Fibroblast of upper back skin (primary cell): ENCODE measurements at regions not wholly inside any gene's neighbourhood (a gene's known extent, or its start where the extent isn't known, plus 50 kb on each side); places are given as distances from the start of the nearest gene placed in this dataset.

Experiments
- DNase-seq: peaks from one replicate; pipeline ENCODE4 v3.0.0-alpha.2; 2013

DNA sequence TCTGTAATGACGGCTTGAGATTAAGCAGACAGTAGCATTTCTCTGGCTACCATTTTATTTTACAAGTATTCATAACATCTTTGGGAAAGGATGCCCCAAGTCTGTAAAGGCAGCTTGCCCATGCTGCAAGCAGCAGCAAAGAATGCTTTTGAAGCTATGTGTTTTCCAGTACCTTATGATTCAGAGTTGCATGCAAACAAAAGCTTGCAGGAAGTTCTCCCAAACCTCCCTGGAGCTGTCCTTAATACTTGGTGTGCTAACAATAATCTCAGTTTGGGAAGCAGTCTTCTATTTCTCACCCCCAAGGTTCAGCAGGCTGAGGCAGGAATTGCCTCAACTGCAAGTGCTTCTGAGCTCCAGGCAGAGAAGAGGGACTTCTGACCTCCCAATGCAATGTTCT lies 60.8 kb downstream of the CCNA1 start:
- DNase-seq: no peak

DNA sequence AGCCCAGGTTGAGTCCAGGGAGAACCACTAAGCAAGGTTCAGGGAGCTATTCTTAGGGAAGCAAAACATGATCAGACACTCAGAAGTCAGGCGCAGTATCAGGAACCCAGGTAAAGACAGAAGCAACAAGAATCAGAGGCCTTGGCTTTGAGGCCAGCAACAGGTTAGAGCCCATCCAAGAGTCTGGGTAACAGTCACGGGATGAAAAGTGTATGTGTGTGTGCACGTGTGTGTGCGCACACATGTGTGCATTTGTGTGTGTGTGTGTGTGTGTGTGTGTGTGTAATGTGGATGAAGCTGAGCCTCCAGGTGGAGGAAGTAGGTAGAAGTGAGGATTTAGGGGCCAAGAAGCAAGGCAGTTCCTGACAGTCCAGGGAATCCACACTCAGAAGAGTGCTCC lies 63.1 kb downstream of the CCNA1 start:
- no peak for DNase-seq

DNA sequence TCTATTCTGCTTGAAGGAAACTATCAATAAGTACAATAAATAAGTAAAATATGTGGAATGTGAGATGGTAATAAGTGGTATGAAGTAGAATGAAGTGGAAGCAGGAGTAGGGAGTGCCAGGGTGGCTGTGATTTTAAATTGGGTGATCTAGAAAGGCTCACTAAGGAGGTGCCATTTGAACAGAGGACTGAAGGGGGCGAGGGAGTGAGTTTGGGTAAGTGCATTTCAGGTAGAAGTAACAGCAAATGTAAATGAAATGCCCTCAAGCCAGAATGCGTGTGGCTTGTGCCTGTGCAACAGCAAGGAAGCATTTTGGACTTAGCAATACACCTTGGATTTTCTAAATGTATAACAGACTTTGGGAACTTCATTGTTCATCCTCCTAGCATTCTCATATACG lies 77.1 kb downstream of the CCNA1 start:
- DNase-seq: no peak

DNA sequence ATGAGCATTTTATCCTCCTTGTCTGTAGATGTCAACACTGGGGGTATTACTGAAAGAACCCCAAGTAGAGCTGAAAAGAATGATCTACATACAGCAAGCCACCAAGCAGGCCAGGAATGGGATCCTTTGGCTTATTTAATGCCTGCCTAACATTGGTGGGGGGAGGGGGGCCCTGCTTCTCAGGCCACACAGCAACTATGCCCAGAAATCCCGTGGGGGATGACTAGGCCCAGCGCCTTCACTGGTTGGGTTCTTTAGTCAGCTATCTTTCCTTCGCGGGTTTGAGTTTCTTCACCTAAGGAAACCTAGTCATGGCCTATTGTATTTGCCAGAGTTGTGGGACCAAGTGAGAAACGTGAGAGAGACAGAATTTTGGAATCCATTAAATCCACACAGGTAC lies 80.5 kb downstream of the CCNA1 start:
- DNase-seq: peak; percentile 18

DNA sequence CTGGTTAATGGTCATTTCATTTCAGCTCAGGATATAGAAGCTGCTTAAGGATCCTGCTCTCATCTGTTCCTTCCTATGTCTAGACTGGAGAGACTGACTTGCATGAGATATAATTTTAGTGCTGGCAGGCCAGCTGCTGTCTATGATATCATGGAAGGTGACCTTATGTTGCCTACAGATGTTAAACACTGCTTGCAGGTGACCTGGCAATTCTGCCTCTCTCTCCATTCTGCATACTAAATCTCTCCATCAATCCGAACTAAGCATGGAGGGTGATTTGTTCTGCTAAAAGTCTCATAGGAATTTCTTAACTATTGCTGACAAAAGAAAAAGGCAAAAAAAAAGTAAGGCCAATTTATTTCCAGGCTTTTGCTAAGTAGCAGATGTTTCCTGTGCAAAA lies 81.0 kb downstream of the CCNA1 start:
- DNase-seq: no peak

DNA sequence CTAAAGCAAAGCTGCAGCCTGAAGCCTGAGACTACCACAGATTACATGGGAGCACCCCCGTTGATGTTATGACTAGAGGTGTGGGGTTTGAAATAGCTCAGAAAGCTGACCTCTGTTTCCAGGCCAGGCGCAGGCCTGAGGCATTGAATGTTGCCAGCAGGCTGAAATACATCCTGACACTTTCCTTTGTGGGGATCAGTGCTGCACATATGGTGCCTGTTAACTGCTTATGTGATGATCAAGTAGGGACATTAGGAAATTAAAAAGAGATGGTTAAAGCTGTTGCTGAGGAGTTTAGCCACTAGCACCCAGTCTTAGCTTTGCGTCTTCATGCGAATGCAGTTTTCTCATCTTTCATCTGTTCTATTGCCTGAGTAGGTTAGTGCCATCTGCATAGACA lies 83.2 kb downstream of the CCNA1 start:
- DNase-seq: no peak

DNA sequence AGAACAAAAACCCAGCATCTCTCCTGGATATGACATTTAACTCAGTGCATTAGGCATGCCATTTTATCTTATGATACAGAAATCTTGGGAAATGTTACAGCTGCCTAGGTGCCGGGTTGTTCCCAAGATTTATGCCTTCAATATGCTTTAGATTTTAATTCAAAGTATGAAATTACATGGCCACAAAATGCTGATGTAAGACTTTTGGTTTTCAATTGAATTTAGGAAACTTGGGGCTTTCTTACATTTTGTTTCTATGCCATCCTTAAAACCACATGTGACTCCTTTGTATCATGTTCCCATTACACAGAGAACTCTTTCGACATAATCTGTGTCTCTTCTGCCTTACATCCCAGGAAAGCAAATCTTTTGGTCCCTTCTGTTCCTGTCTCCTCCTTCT lies 83.9 kb downstream of the CCNA1 start:
- DNase-seq: no peak

DNA sequence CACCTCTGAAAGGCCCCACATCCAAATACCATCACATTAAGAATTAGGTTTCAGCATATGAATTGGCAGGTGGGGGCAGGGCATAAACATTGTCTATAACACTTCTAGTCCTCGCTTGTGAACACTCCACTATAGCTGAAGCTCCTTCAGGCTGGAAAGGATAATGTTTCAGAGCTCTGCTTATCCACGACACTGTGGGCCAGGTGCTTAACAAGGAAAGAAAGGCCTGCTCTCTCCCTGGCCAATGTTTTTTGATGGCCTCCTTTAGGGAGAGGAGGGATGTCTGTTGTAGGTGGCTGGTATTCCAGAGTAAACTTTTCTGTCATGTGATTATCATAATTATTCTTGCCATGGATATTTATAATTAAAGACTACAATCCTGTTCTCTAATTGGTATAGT lies 86.4 kb downstream of the CCNA1 start:
- DNase-seq: no peak

DNA sequence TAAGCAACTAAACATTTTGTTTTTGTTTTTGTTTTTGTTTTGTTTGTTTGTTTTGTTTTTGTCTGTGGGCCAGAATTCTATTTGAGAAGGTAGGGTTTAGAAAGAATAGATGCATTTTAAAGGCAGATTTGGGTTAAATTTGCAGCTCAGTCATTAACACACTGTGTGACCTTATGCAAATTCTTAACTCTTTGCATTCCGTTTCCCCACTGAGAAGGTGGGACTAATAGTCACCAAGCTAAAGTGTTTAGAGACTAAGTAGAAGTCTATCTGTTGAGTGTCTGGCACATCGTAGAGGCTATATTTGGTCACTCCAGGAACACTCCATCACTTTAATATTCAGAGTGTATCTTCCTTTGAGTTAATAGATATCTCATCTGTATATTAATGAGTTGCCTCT lies 87.1 kb downstream of the CCNA1 start:
- no peak for DNase-seq

DNA sequence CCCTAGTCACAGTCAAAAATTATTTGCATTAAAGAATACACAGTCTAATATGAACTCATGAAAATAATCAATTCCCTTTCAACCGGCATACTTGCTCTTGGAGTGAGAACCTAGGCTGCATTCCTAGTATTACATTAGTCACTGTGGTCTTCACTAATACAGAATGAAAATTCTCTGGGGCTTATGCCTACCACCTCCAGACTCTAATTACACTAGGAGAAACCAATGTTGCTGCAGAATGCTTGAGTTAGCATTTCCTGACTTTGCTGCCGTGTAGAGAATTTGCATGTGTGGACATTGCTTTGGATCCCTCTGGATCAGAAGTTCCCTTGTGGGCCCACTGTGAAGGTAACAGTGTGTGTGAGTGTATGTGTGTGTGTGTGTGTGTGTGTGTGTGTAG lies 87.8 kb downstream of the CCNA1 start:
- peak; percentile 27 for DNase-seq

DNA sequence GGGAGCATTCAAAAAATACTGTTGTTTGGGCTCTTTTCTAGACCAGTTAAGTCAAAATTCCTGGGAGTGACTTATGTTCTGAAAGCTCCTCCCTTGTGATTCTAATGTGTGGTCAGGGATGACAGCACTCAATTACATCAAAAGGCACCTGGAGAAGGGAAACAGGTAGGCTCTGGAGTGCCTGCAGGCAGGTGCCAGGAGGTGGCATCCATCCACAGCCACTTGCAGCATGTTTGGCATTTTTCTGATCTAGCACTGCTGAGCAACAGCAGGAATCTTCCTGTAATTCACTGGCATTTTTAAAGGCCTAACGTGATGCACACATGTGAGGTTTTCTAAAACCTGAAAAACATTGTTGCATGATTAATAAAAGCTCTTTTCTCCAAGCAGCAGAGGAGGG lies 94.6 kb downstream of the CCNA1 start:
- no peak for DNase-seq

DNA sequence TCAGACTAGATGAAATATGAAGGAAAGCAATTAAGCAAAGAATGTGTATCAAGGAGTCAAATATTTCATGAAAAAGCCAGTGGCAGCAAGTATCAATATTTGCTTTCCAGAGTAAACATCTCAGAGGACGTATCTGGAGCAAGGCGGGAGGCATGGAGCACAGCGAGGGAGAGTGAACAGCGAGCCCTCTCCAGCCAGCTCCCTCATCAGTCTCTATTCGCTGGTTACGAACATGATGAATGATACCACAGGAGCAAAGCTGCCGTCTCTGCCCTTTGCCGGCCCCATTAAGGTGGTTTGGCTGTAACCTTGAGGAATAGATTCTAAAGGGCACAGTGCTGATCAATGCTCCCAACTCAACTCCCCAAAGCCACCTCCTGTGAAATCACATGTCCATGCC lies 95.8 kb downstream of the CCNA1 start:
- no peak for DNase-seq

DNA sequence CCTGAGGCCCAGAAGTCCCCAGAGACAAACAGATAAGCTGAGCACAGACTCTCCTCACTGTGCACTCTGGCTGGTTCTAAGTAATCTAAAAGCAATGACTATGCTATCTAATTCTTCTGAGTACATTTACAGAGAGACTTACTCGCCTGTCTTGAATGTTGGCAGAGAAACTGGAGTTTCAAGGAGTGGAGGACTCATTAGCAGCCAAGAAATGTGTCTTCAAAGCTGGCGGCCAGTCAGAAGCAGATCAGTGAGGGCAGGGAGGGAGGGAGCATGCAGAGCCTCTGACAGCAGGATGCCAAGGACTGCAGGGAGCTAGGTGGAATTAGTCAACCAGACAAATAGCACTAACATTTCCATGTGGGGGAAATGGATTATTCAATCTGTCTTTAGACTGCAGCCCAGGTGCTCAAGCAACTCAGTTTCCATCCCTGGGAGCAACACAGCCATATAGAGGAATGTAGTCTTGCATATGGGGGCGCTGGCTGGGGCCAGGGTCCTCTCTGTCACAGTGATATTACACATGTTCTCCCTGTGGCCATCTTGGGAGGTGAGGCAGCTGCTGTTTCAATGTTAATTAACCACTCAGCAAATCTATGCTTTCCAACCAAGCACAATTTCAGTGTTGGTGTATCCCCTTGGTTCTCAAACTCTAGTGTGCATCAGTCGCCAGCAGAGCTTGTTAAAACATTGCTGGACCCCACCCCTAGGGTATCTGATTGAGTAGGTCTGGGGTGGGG lies 97.9 kb downstream of the CCNA1 start:
- peak; percentile 90 for DNase-seq

DNA sequence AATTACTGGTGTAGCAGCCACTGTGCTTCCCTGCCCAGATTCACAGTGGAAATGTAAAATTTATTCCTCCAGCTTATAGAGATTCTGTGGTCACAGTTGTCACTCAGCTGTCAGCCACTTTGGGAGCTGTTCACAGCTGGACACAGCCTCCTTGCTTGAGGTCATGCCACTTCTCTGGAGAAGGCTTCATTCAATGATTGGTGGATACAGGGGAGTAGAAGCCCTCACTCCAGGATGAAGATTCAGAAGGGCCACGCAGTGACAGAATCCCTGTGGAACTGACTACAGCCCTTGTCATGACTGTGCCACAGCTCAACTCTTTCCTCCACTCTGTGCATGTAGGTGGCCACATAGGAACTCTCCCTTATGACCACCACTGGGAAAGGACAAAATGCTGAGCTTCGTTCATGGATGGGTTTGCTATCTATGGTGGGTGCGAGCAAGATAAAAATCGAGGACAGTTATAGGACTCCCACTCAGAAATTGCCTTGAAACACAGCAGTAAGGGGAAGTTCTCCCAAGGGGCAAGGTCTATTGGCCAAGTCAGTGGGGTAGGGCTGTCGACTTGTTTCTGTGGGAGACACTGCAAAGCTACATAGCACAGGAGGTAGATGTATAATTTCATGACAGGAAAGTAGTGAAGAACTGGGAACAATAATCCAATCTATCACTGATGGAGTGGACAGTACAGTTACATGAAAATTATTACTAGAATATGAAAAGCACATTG lies 98.7 kb downstream of the CCNA1 start:
- no peak for DNase-seq

DNA sequence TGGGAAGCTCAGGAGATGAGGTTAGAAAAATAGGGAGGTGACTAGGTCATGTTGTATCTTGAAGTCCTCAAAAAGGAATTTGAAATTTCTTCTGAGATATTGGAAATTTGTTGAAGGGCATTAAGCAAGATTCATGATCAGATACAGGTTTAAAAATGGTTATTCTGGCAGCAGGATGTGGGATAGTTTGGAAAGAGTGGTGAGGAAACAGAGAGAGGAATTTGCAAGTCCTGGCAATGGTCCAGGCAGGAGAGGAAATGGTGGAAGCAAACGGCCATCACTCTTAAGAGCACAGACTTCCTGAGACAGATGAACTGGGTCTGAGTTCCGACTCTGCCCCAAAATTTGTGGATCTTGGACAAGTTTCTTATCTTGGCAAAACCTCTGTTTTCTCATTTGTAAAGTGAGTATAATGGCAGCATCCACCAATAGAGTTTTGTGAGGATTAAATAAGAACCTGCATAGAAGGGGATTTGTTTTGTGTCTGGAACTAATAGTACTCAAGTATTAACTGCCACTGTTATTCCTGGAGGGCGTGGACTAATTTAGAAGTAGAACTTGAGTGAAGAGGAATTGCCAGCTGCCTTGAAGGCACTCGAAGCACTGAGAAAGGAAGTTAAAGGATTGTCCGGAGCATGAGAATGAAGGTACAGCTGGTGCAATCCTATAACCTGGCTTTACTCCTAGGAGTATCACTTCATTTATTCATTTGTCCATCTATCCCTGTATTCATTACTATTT lies 99.6 kb downstream of the CCNA1 start:
- peak; percentile 89 for DNase-seq

DNA sequence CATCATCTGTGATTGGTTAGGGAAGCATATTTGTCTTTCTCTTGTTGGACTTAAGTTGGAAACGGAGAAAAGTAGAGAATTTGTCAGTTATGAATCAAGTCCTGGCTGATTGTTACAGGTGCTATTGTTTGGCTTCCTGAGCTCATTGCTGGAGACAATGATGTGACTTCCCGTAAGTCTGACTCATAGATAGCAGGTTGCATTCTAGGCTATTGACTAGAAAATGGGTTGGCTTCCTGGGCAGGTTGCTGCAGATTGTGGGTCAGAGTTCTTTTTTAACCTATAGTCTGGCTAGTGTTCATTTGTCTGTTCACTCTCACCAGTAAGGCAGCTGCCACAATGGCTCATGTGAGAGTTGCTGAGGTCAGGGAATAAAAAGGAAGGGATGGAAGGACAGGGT lies 101.5 kb downstream of the CCNA1 start:
- DNase-seq: no peak

DNA sequence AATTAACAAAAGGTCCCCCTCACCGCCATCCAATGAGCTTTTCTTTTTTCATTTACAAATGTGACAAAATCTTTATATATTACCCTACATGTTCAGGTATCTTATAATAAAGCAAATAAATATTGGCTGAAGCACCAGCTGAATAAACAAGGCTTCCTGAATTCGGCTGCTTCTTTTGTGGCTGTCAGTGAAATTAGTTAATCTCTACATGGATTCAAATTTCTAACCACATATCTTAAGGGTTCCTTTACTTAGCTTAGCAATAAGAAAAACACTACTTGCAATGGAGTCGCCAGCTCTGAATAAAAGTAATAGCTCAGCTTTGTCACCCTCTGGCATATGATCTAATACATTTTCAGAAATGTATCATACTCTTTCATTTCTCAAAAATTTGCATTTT lies 104.3 kb downstream of the CCNA1 start:
- DNase-seq: peak; percentile 44

DNA sequence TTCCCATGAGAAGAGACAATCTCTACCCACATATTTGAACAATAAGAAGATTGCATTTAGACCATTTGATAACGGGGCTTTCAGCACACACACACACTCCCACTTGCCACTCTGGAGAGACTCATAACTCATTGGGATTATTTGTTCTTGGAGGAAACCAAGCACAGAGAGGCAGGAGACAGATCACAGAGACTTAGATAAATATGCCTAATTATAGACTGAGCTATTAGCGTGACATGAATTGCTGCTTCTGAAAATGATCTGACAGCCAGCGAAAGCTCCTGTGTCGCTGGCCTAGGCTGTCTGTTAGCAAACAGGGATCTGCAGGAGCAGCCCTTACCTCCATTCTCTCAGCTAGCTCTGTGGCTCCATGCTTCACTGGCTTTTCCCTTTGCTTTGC lies 111.4 kb downstream of the CCNA1 start:
- DNase-seq: no peak

DNA sequence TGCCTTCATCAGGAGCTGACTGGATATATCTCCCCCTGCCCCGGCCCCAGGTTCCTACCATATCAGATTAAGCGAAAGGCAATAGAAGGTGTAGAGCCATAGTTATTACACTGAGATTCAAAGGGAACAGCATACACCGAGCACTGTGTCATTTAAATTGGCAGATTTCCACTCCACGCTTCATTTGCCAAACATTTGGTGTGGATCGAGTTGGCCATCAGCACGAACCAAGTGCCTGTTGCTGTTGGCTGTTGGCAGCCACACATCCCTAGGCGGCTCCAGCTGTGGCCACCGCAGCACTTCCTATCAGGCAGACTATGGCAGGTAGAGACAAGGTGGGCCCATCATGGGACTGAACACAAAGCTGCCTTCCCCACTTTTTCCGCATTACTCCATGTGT lies 115.8 kb downstream of the CCNA1 start:
- no peak for DNase-seq

DNA sequence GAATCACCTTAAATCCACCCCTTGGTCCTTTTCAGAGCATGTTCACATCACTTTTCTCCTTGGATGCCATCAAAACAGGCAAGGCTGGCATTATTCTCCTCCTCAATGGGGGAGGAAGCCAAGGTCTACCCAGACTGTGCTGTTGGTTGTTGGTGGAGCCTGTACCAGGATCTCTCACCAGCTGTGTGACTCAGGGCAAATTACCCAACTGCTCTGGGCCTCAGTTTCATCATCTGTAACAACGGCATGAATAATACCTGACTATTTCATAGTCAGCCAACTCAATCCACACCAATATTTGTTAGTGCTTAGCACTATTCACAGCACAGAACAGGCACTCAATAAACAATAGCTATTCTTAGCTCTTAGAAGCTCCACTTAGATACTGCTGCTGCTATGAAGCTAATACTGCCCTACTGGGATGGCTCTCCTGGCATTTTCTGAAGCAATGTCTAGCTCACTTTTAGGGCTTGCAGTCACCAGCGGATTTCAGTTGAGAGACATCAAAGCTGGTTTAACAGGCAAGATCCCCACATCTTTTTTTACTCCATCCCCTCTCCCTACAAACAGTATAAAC lies 116.9 kb downstream of the CCNA1 start:
- no peak for DNase-seq

DNA sequence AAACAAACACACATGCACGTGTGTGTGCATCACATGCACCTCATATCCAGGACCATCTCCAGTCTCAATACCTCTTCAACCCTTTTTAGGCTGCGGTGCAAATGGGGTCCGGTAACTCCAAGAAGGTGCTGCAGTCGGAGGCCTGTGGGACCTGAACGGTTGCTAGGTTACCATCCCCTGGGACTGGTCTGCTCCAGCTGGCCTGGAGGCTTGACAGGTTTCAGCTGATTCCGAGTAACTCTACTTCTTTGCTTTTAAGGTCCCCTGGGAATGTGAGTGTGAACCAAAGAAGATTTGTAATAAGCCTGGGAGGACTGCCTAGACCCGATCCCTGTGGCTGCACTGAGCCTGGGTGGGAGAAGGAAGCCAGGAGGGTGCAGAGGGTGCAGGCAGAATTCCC lies 117.5 kb downstream of the CCNA1 start:
- no peak for DNase-seq

DNA sequence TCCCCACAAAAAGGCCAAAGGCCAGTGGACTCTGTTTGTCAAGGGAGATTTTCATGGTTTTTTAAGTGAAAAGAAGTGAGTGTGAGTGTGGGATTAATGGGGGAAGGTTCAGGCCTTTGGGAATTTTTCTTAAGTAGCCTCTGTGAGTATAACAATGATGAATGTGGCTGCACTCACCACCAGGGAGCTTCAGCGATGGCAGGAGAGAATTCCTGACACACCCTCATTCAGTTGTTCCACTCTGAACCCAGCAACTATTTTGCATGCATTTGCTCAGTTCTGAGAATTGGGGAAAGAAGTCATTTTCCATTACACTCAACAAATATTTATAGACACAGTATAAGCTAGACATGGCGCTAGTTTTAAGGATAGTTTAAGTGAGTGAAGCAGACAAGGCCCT lies 117.9 kb downstream of the CCNA1 start:
- DNase-seq: no peak

DNA sequence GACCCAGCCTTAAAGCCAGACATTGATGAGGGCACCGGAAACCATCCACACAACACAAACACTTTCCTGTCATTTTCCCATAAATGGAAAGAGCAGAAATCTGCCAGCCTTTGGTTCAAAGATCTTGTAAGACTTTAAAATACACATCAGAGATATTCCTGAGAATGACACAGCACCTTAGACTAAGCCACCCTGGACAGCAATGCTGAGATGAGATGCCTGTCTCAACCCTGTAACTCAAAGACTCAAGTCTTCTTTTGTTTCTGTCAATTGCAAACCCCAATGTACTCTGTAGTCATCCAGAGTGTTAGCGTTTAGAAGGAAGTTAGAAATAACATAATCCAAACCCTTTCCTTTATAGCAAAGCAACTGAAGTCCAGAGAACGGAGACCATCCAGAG lies 119.2 kb downstream of the CCNA1 start:
- DNase-seq: no peak

DNA sequence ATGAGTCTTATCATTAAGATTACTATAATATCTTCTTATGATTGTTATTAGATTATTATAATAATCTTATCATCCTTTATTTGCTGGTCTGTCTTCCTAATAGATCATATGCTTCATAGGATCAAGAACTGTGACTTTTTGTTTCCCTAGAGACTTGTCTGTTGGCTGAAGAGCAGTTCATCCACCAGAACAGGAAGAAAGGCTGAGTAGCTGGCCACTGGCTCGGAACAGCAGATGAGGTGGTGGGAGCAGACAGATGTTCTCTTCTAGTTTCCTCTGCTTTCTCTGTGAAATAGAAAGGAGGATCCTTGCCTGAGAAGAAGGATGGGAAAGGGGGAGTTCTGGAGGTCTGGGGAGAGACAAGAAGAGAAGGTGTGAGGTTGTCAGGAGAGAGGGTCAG lies 120.0 kb downstream of the CCNA1 start:
- DNase-seq: no peak
